Stimulated activated CD8-positive, alpha-beta memory T cell treated with anti-CD3 and anti-CD28 coated beads, Interleukin-7, amount 100 ng/mL, for 24 hours (primary cell): ENCODE measurements at regions not wholly inside any gene's neighbourhood (a gene's known extent, or its start where the extent isn't known, plus 50 kb on each side); places are given as distances from the start of the nearest gene placed in this dataset.
"Not testable (repeated sequence)": the region's sequence is repeated elsewhere in the genome, so short reads cannot be mapped to it uniquely, and the experiment has no call there.

Source experiments
- DNase-seq: peaks from one replicate; pipeline ENCODE4 v3.0.0-alpha.2; 2020; ENCODE audit warnings: low read depth

GRCh38 chr6:130610303-130610702, 216.9 kb upstream of the SMLR1 start:
- DNase-seq: no peak

DNA sequence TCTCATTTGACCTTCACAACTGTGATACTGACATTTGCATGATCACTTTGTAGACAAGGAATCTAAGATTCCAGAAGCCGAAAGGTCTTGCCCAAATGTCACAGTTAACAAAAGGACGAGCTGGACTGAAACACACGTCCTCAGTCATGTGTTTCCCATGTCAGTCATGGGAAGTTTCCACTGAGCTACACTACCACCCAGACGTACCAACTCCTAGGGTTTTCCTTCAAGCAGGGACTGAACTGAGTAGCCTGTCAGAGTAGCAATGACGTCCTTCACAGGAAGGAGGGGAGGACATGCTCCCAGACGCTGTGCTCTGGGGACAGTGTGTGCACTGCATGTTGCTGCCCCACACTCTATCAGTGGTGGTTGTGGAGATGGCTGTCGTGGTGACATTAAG, 215.8 kb upstream of the SMLR1 start:
- DNase-seq: no peak

DNA sequence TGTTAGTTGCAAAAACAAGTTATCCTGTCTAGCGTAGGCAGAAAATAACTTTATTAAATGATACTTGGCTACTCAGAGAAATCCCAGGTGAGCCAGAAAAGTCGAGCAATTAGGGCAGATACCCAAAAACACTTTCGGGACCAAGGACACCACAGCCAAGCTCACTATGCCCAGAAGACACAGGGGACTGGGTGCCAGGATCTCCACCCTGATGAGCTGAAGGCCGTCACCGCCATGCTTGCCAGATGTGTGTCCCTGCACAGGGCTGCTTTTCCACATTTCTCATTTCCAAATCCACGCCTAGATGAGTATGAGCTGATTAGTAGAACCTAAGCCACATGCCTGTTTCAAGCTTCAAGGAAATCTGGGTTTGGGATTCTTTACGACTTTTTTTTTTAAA, 214.0 kb upstream of the SMLR1 start:
- DNase-seq: no peak

DNA sequence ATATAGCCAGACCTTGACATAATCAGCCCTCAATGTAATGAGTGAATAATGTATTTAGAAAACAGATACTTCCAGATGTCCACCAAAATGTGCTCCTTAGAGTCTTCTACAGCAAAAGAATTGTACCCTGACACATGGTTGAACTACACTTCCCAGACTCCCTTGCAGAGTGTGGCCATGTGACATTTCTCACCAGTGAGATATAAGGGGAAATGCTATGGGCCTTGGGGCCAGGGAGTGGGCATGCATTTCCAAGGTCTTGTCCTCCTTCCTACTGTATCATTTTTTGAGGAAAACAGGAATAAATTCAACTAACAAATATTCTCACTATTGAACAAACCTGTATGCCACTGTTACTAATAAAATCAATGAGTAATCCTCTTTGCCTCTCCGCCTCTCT, 211.4 kb upstream of the SMLR1 start:
- DNase-seq: no peak

- no peak for DNase-seq
These were observed 209.5 kb upstream of the SMLR1 start for GRCh38 chr6:130617658-130618057.

- DNase-seq: not testable (repeated sequence)
These were observed 208.4 kb upstream of the SMLR1 start for GRCh38 chr6:130618806-130619205.

DNA sequence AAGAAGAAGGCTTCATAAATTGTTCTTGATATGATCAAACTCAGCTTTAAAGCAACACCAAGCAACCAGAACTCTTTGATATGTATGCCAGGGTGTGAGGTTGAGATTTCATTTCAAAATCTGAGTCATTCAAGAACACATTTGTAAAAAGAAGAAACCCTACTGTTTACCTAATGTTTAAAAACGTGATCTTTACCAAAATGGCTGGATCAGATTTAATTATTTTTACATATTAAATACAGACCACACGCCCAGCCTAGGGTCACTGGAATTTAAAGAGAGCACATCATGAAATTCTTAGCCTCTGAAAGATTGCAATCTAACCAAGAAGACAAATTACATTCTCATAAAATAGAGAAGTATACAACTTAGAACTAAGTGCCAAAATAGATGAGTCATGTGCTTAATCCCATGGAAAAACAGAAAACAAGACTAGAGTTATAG, 206.8 kb upstream of the SMLR1 start:
- DNase-seq: no peak

DNA sequence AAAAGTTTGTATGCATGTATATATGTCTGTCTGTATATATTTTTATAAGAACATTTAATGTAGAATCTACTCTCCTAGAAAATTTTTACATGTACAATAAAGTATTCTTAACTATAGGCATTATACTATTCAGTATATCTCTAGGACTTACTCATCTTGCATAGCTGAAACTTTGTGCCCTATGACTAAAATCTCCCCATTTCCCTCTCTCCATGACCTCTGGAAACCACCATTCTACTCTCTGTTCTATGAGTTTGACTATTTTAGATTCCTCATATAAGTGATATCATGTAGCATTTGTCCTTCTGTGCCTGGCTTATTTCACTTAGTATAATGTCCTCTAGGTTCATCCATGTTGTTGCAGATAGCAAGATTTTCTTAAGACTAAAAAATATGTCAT, 205.1 kb upstream of the SMLR1 start:
- DNase-seq: no peak

- DNase-seq: no peak
These were observed 203.2 kb upstream of the SMLR1 start for GRCh38 chr6:130624046-130624445.

GRCh38 chr6:130625825-130626527, 201.2 kb upstream of the SMLR1 start:
- no peak for DNase-seq

- no peak for DNase-seq
These were observed 198.3 kb upstream of the SMLR1 start for GRCh38 chr6:130628862-130629261.

DNA sequence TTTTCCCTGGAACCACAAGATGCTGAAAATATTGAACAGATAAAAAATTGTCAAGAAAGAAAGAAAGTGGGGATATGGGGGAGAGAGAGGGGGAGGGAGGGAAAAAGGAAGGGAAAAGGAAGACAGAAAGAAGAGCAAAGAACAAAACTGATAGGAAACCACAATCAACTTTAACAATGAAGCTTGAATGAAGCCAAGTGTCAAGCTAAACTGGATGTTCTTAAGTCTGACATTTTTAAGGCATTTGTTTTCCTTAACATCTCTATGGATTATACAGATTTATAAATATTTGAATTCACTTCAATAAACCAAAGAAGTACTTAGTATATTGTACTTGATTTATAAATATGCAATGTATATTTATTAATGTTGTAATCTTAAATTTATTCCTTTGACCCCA, 197.6 kb upstream of the SMLR1 start:
- DNase-seq: no peak

DNA sequence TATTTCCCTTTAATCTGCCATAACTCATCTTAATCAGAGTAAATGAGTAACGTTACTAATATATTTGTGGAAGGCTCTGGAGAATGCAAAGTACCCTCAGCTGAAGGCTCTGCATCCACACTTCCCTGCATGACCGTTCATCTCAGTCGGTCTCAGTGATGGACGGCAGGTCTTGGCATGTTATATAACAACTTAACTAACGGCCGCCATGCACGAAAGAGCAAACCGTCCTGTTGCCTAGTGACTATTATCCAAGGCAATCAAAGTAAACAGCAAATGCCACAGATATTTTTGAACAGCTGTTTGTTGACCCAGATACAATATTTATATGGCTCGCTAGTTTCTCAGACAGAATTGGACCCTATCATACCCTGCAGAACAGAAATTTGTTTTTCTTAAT, 194.9 kb upstream of the SMLR1 start:
- DNase-seq: no peak

GRCh38 chr6:130632897-130633296, 194.3 kb upstream of the SMLR1 start:
- DNase-seq: no peak

DNA sequence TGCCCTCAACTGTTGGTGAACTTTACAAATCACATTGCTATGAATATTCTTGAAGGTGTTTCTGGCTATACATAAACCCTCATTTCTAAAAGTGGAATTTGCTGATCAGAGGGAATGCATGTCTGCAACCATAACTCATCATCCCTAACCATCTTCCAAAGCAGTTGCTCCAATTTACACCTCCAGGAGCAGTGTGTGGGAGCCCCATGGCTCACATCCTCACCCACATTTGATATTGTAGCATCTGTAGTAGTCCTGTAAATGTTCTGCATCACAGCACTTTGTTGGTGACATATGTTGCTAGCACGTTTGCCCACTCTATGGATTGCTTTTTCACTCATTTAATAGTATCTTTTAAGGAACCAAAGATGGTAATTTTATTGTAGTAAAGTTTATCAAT, 183.8 kb upstream of the SMLR1 start:
- no peak for DNase-seq

GRCh38 chr6:130644175-130644574, 183.0 kb upstream of the SMLR1 start:
- no peak for DNase-seq

- DNase-seq: not testable (repeated sequence)
These were observed 182.4 kb upstream of the SMLR1 start for GRCh38 chr6:130644769-130645168.

- DNase-seq: no peak
These were observed 180.0 kb upstream of the SMLR1 start for GRCh38 chr6:130647246-130647645.

DNA sequence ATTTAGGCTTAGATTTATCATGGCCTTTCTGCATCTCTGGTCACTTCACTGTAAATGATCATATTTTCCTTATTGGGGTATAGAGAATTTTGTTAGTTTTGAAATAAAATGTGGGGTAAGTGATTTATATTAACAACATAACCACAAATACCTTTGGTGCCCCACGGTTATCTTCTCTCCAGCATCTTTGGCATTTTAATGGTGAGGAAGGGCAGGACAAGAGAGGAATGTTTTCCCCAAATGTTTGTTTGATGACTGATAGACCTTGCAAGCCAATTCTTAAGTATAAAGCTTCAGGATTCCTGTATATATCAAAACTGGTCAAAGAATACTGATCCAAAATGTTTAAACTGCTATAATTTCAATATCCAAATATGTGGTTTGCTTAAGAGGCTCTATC, 171.6 kb upstream of the SMLR1 start:
- no peak for DNase-seq

DNA sequence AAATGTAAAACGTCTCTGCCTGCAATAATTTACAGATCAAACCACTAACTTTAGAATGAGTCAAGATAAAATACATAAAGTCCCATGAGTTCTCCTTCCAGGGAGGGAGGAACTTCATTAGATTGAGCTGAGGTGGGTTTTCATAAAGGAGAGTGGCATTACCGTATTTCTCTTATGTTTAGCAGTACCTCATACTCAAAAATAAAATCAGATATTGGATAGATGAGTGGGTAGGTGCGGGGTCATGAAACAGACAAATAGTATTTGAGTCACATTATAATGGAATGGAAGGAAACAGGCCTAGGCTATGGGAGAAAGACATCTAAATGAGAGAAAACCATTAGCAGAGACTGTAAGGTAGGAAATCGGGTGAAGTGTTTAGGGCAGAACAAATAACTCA, 166.1 kb upstream of the SMLR1 start:
- DNase-seq: no peak

DNA sequence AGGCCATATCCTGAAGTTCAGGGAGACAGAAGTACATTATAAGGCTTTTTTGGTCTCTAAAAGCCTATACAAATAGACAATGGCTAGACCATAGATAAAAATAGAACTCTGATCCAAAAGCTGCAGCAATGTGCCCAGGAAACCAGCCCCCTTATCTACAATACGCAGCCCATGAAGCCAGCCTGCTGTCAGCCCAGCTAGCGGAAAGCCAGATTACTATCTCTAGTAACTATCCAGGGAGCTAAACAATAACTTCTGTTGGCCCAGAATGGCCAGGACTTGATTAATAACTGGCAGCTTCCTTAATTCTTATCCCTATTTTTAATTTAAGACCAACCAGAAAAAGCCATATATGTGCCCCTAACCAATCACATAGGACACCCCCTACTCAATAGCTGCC, 160.4 kb upstream of the SMLR1 start:
- no peak for DNase-seq

- no peak for DNase-seq
These were observed 157.1 kb upstream of the SMLR1 start for GRCh38 chr6:130670142-130670541.

DNA sequence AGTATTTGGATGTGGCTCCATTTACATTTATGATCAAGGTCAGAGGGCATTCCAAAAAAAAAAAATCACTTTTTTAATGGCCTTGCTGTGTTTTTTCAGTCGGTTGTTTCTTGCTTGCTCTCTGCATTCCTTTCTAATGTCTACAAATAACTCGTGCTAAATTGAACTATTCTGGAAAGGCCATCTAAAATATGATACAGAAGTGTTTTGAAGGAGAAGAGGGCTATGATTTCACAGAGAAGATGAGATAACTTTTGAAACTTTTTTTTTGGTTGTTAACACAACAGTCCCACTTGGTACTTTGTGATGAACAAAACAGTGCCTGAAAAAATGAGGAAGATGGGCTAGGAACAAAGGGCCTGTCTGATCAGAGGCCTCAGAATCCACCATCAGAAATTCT, 156.1 kb upstream of the SMLR1 start:
- DNase-seq: no peak

DNA sequence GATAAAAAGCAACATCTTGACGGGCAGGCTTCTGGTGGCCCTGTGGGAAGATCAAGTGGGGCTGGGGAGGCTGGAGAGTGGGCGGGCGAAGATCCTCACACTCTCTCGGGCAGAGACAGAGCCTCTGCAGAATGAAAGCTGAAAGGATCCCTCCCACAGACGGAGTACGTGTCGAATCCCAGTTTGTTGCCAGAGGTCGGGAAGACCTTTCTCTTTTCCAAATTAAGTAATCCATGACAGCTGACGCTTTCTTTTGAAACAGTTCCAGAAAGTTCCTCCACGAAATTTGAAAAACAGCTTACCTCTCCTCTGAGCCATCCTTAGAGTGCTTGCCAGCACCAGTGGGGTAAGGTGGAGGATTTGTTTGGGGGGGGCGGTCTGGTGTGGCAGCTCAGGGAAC, 155.6 kb upstream of the SMLR1 start:
- no peak for DNase-seq

GRCh38 chr6:130672153-130672552, 155.1 kb upstream of the SMLR1 start:
- DNase-seq: no peak
